HG03457 (cell line): ENCODE measurements at regions not wholly inside any gene's neighbourhood (a gene's known extent, or its start where the extent isn't known, plus 50 kb on each side); places are given as distances from the start of the nearest gene placed in this dataset.

Experiments
- ATAC-seq: cut with Tn5 transposase; IDR thresholded peaks from one replicate; pipeline ENCODE4 v1.9.1; 2021; ENCODE audit warnings: moderate number of reproducible peaks; ENCODE audit not compliant: unreplicated experiment

GRCh38 chr3:41076399-41076798, 122.9 kb upstream of the CTNNB1 start:
- ATAC-seq = no peak

GRCh38 chr3:41080141-41080540, 119.2 kb upstream of the CTNNB1 start:
- no peak for ATAC-seq

- no peak for ATAC-seq
Observed at GRCh38 chr3:41088882-41089281, 110.4 kb upstream of the CTNNB1 start.

GRCh38 chr3:41089566-41089965, 109.7 kb upstream of the CTNNB1 start:
- no peak for ATAC-seq

- ATAC-seq = no peak
Observed at GRCh38 chr3:41092844-41093243, 106.5 kb upstream of the CTNNB1 start.

- no peak for ATAC-seq
Observed at GRCh38 chr3:41093476-41093875, 105.8 kb upstream of the CTNNB1 start.

- ATAC-seq = no peak
Observed at GRCh38 chr3:41094351-41094750, 105.0 kb upstream of the CTNNB1 start.

GRCh38 chr3:41095702-41096101, 103.6 kb upstream of the CTNNB1 start:
- ATAC-seq = no peak

GRCh38 chr3:41097896-41098496, 101.3 kb upstream of the CTNNB1 start:
- no peak for ATAC-seq

GRCh38 chr3:41101231-41101630, 98.1 kb upstream of the CTNNB1 start:
- no peak for ATAC-seq

GRCh38 chr3:41102053-41102556, 97.2 kb upstream of the CTNNB1 start:
- ATAC-seq = no peak

- ATAC-seq = no peak
Observed at GRCh38 chr3:41102750-41103149, 96.6 kb upstream of the CTNNB1 start.

- ATAC-seq = no peak
Observed at GRCh38 chr3:41103200-41103599, 96.1 kb upstream of the CTNNB1 start.

- no peak for ATAC-seq
Observed at GRCh38 chr3:41104147-41104546, 95.2 kb upstream of the CTNNB1 start.

- no peak for ATAC-seq
Observed at GRCh38 chr3:41106691-41107090, 92.6 kb upstream of the CTNNB1 start.

GRCh38 chr3:41111011-41111410, 88.3 kb upstream of the CTNNB1 start:
- ATAC-seq = no peak

- no peak for ATAC-seq
Observed at GRCh38 chr3:41112466-41112865, 86.8 kb upstream of the CTNNB1 start.

GRCh38 chr3:41115069-41115468, 84.2 kb upstream of the CTNNB1 start:
- ATAC-seq = no peak

GRCh38 chr3:41116851-41117250, 82.5 kb upstream of the CTNNB1 start:
- no peak for ATAC-seq

GRCh38 chr3:41117398-41117870, 81.9 kb upstream of the CTNNB1 start:
- peak; percentile 72 for ATAC-seq

GRCh38 chr3:41118461-41119390, 80.6 kb upstream of the CTNNB1 start:
- ATAC-seq = no peak

GRCh38 chr3:41120460-41120859, 78.8 kb upstream of the CTNNB1 start:
- no peak for ATAC-seq
